ENCODE measurements at regions not wholly inside any gene's neighbourhood (a gene's known extent, or its start where the extent isn't known, plus 50 kb on each side); places are given as distances from the start of the nearest gene placed in this dataset.

DNA sequence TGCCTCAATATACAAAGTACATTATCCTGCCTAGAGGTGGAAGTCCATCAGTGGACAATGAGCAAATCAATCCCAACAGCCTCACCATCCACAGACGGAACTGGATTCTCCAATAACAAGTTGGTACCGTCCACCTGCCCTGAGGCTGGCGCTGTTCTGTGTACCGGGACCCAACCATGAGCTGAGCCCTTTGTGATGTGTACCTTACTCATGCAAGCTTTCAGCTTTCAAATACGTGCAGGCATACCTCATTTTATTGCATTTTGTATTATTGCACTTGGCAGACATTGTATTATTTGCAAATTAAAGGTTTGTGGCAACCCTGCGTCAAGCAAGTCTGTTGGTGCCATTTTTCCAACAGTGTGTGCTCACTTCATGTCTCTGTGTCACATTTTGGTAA is 476.0 kb upstream of the MKI67 start:
- Histone ChIP-seq H3K9ac (replicated peaks; ENCODE audit: extremely low read depth, insufficient read depth, low read length) (no peak overlapping the region), H3K27ac (ENCODE audit: insufficient read depth, low read depth, low read length) (no peak overlapping the region), H3K4me1 (ENCODE audit: control insufficient read depth, extremely low read depth, insufficient read depth, low read length) (no peaks in the 10 kb centered on the region), H3K9me3 (replicated peaks; ENCODE audit: control insufficient read depth, insufficient read depth, low read length) (no peaks in the 10 kb centered on the region), H4K20me1 (replicated peaks; ENCODE audit: control insufficient read depth, extremely low read depth, insufficient read depth, low read length) (no peaks in the 10 kb centered on the region), H3K9me1 (replicated peaks; ENCODE audit: control insufficient read depth, extremely low read depth, insufficient read depth, low read length) (no peaks in the 10 kb centered on the region), H3K4me2 (ENCODE audit: insufficient read depth, low read length) (no peak overlapping the region), H3K79me2 (ENCODE audit: control insufficient read depth, insufficient read depth, low read length) (no peaks in the 10 kb centered on the region), H3K36me3 (ENCODE audit: control insufficient read depth in 2 of 2, extremely low read depth in 1 of 2, insufficient read depth in 2 of 2, low read length in 2 of 2) (no peaks in the 10 kb centered on the region), H2AFZ (ENCODE audit: low read depth, low read length) (no peak overlapping the region), H3K27me3 (ENCODE audit: control insufficient read depth in 2 of 2, insufficient read depth in 2 of 2, low read length in 2 of 2) (no peaks in the 10 kb centered on the region), H3K4me3 (replicated peaks in 1 of 3; ENCODE audit: insufficient read depth in 1 of 3, low read depth in 1 of 3, low read length in 3 of 3) (no peak overlapping the region)
- ChIA-PET POLR2A (no interaction called here), CTCF (no interaction called here)
- BruUV-seq (replicated peaks): no TSS peak
- TF ChIP-seq FOS (IDR thresholded peaks at IDR 0.05; ENCODE audit: borderline replicate concordance, insufficient read depth, low read length) (no peak), EZH2 (IDR thresholded peaks at IDR 0.05; ENCODE audit: borderline replicate concordance, low read depth, low read length, severe bottlenecking) (no peak), POLR2A (IDR thresholded peaks at IDR 0.05; ENCODE audit: low read depth, low read length) (no peak), GATA2 (IDR thresholded peaks at IDR 0.05; ENCODE audit: insufficient read depth, insufficient read length, low read depth, low read length) (no peak), MYC (IDR thresholded peaks at IDR 0.05; ENCODE audit: low read depth, low read length) (no peak)
- TF ChIP-seq, protein P1, sequence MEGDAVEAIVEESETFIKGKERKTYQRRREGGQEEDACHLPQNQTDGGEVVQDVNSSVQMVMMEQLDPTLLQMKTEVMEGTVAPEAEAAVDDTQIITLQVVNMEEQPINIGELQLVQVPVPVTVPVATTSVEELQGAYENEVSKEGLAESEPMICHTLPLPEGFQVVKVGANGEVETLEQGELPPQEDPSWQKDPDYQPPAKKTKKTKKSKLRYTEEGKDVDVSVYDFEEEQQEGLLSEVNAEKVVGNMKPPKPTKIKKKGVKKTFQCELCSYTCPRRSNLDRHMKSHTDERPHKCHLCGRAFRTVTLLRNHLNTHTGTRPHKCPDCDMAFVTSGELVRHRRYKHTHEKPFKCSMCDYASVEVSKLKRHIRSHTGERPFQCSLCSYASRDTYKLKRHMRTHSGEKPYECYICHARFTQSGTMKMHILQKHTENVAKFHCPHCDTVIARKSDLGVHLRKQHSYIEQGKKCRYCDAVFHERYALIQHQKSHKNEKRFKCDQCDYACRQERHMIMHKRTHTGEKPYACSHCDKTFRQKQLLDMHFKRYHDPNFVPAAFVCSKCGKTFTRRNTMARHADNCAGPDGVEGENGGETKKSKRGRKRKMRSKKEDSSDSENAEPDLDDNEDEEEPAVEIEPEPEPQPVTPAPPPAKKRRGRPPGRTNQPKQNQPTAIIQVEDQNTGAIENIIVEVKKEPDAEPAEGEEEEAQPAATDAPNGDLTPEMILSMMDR (IDR thresholded peaks at IDR 0.05; ENCODE audit: extremely low read depth in 1 of 2, insufficient read depth in 1 of 2, low read depth in 1 of 2, low read length in 2 of 2): no peak
- TF ChIP-seq, protein P2, sequence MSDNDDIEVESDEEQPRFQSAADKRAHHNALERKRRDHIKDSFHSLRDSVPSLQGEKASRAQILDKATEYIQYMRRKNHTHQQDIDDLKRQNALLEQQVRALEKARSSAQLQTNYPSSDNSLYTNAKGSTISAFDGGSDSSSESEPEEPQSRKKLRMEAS (IDR thresholded peaks at IDR 0.05; ENCODE audit: insufficient read depth, insufficient read length): no peak
- DNase-seq (ENCODE audit: low read depth, low spot score) (no peak), FAIRE-seq (no peak)
- dilution Hi-C loops (cut with MboI; ENCODE audit: extremely low pct_ligation_motif_present, low sequenced_read_pairs): no loop called here
- intact Hi-C loops (cut with micrococcal nuclease): no loop called here

DNA sequence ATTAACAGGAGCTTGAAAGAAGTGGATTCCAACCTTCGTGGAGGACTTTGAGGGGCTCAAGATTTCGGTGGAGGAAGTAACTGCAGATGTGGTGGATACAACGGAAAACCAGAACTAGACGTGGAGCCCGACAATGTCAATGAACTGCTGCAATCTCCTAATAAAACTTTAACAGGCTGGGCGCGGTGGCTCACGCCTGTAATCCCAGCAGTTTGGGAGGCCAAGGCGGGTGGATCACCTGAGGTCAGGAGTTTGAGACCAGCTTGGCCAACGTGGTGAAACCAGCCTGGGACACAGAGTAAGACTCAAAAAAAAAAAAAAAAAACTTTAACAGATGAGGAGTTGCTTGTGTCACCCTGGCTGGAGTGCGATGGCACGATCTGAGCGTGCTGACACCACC is 477.8 kb upstream of the MKI67 start:
- no peaks in the 10 kb centered on the region for H3K4me1 ChIP-seq (ENCODE audit: control insufficient read depth, extremely low read depth, insufficient read depth, low read length)
- dilution Hi-C loops (cut with MboI; ENCODE audit: extremely low pct_ligation_motif_present, low sequenced_read_pairs): no loop called here
- no peak overlapping the region for H3K9ac ChIP-seq (replicated peaks; ENCODE audit: extremely low read depth, insufficient read depth, low read length)
- no TSS peak for BruUV-seq (replicated peaks)
- no peaks in the 10 kb centered on the region for H3K79me2 ChIP-seq (ENCODE audit: control insufficient read depth, insufficient read depth, low read length)
- POLR2A ChIA-PET: no interaction called here
- DNase-seq (ENCODE audit: low read depth, low spot score) (no peak), FAIRE-seq (no peak)
- no peak overlapping the region for H3K4me2 ChIP-seq (ENCODE audit: insufficient read depth, low read length)
- CTCF ChIA-PET: no interaction called here
- no peak overlapping the region for H2AFZ ChIP-seq (ENCODE audit: low read depth, low read length)
- H3K27ac ChIP-seq (ENCODE audit: insufficient read depth, low read depth, low read length): no peak overlapping the region
- H4K20me1 ChIP-seq (replicated peaks; ENCODE audit: control insufficient read depth, extremely low read depth, insufficient read depth, low read length): no peaks in the 10 kb centered on the region
- no peaks in the 10 kb centered on the region for H3K9me3 ChIP-seq (replicated peaks; ENCODE audit: control insufficient read depth, insufficient read depth, low read length)
- H3K36me3 ChIP-seq (ENCODE audit: control insufficient read depth in 2 of 2, extremely low read depth in 1 of 2, insufficient read depth in 2 of 2, low read length in 2 of 2): no peaks in the 10 kb centered on the region
- no peaks in the 10 kb centered on the region for H3K9me1 ChIP-seq (replicated peaks; ENCODE audit: control insufficient read depth, extremely low read depth, insufficient read depth, low read length)
- TF ChIP-seq, protein P1 (IDR thresholded peaks at IDR 0.05; ENCODE audit: extremely low read depth in 1 of 2, insufficient read depth in 1 of 2, low read depth in 1 of 2, low read length in 2 of 2): no peak
- TF ChIP-seq FOS (IDR thresholded peaks at IDR 0.05; ENCODE audit: borderline replicate concordance, insufficient read depth, low read length) (no peak), POLR2AphosphoS5 (IDR thresholded peaks at IDR 0.05; ENCODE audit: insufficient read depth, low read depth, low read length) (no peak), GATA2 (IDR thresholded peaks at IDR 0.05; ENCODE audit: insufficient read depth, insufficient read length, low read depth, low read length) (no peak), MYC (IDR thresholded peaks at IDR 0.05; ENCODE audit: low read depth, low read length) (no peak), EZH2 (IDR thresholded peaks at IDR 0.05; ENCODE audit: borderline replicate concordance, low read depth, low read length, severe bottlenecking) (no peak), POLR2A (IDR thresholded peaks at IDR 0.05; ENCODE audit: low read depth, low read length) (no peak), JUN (IDR thresholded peaks at IDR 0.05; ENCODE audit: borderline replicate concordance, insufficient read depth, insufficient read length, low read depth) (no peak)
- TF ChIP-seq, protein P2 (IDR thresholded peaks at IDR 0.05; ENCODE audit: insufficient read depth, insufficient read length): no peak
- intact Hi-C loops (cut with micrococcal nuclease): no loop called here
- no peak overlapping the region for H3K4me3 ChIP-seq (replicated peaks in 1 of 3; ENCODE audit: insufficient read depth in 1 of 3, low read depth in 1 of 3, low read length in 3 of 3)
- no peaks in the 10 kb centered on the region for H3K27me3 ChIP-seq (ENCODE audit: control insufficient read depth in 2 of 2, insufficient read depth in 2 of 2, low read length in 2 of 2)
